Osteoblast (primary cell): ENCODE measurements at regions not wholly inside any gene's neighbourhood (a gene's known extent, or its start where the extent isn't known, plus 50 kb on each side); places are given as distances from the start of the nearest gene placed in this dataset.

Experiments used
- DNase-seq: peaks from one replicate; pipeline ENCODE4 v3.0.0; 2011; ENCODE audit warnings: low spot score, mixed read lengths; ENCODE audit not compliant: insufficient read length; ENCODE audit errors: missing footprints
- H2AFZ ChIP-seq: 2 replicates; pipeline ENCODE4 v1.6.0; 2011; ENCODE audit warnings: mild to moderate bottlenecking, low read length
- H3K27ac ChIP-seq: 2 replicates; pipeline ENCODE4 v1.5.1; 2011; ENCODE audit warnings: mild to moderate bottlenecking, low read depth, low read length, moderate library complexity
- H3K27me3 ChIP-seq: 2 replicates; pipeline ENCODE4 v1.6.0; 2012; ENCODE audit warnings: mild to moderate bottlenecking, control low read depth, inconsistent platforms, low read length, moderate library complexity; ENCODE audit not compliant: insufficient read depth
- H3K36me3 ChIP-seq: 2 replicates; pipeline ENCODE4 v1.5.1; 2011; ENCODE audit warnings: mild to moderate bottlenecking, low read length, control low read depth, moderate library complexity; ENCODE audit not compliant: insufficient read depth
- H3K4me1 ChIP-seq: 2 replicates; pipeline ENCODE4 v1.5.1; 2011; ENCODE audit warnings: mild to moderate bottlenecking, low read length, control low read depth, moderate library complexity; ENCODE audit not compliant: insufficient read depth
- H3K4me2 ChIP-seq: 2 replicates; pipeline ENCODE4 v1.6.0; 2011; ENCODE audit warnings: mild to moderate bottlenecking, low read length; ENCODE audit not compliant: insufficient read depth
- H3K4me3 ChIP-seq: fragments of 200-600 bp; sonication (generic); 3 replicates; pipeline ENCODE4 v1.5.1; 2012; ENCODE audit warnings: mild to moderate bottlenecking, low read length, inconsistent platforms; ENCODE audit not compliant: insufficient read depth
- H3K79me2 ChIP-seq: 2 replicates; pipeline ENCODE4 v1.6.0; 2012; ENCODE audit warnings: mild to moderate bottlenecking, low read length, control low read depth, inconsistent platforms; ENCODE audit not compliant: insufficient read depth
- H3K9me3 ChIP-seq: 2 replicates; pipeline ENCODE4 v1.5.1; 2011; ENCODE audit warnings: low read depth, low read length, control low read depth
- H4K20me1 ChIP-seq: 2 replicates; pipeline ENCODE4 v1.6.0; 2012; ENCODE audit warnings: mild to moderate bottlenecking, low read length, control low read depth; ENCODE audit not compliant: insufficient read depth
- CTCF ChIP-seq: IDR thresholded peaks from 2 replicates; pipeline ENCODE4 v1.5.1; 2011; ENCODE audit warnings: mild to moderate bottlenecking, low read depth, low read length, moderate library complexity; ENCODE audit errors: extremely low read depth

- Histone ChIP-seq H3K4me2 (peak overlapping the region; percentile 26), H4K20me1 (no peaks in the 10 kb centered on the region), H3K4me1 (peaks cover 23% of the 10 kb centered on the region), H3K4me3 (no peak overlapping the region), H3K36me3 (no peaks in the 10 kb centered on the region), H3K27me3 (no peaks in the 10 kb centered on the region), H3K79me2 (no peaks in the 10 kb centered on the region), H2AFZ (peak overlapping the region; percentile 27), H3K27ac (peak overlapping the region; percentile 0), H3K9me3 (no peaks in the 10 kb centered on the region)
- TF ChIP-seq CTCF = no peak
- DNase-seq = peak; percentile 8
Measured at GRCh38 chr6:121645100-121645745, 209.8 kb downstream of the GJA1 start.

- Histone ChIP-seq H3K4me2 (no peak overlapping the region), H3K9me3 (no peaks in the 10 kb centered on the region), H3K36me3 (no peaks in the 10 kb centered on the region), H2AFZ (no peak overlapping the region), H3K4me1 (peaks cover 30% of the 10 kb centered on the region), H3K4me3 (no peak overlapping the region), H3K27ac (peak overlapping the region; percentile 52), H4K20me1 (no peaks in the 10 kb centered on the region), H3K27me3 (no peaks in the 10 kb centered on the region), H3K79me2 (no peaks in the 10 kb centered on the region)
- TF ChIP-seq CTCF = no peak
- DNase-seq = peak; percentile 70
Measured at GRCh38 chr6:121647905-121648304, 212.5 kb downstream of the GJA1 start.

- DNase-seq = no peak
- no peak overlapping the region for H3K27ac ChIP-seq
- H3K4me1 ChIP-seq = peaks cover 39% of the 10 kb centered on the region
- H3K27me3 ChIP-seq = no peaks in the 10 kb centered on the region
- H3K36me3 ChIP-seq = no peaks in the 10 kb centered on the region
- no peaks in the 10 kb centered on the region for H3K9me3 ChIP-seq
- no peaks in the 10 kb centered on the region for H3K79me2 ChIP-seq
- no peak overlapping the region for H3K4me3 ChIP-seq
- no peak for TF ChIP-seq CTCF
- peak overlapping the region; percentile 58 for H2AFZ ChIP-seq
- H4K20me1 ChIP-seq = no peaks in the 10 kb centered on the region
- H3K4me2 ChIP-seq = no peak overlapping the region
Measured at GRCh38 chr6:121649951-121650350, 214.5 kb downstream of the GJA1 start.

GRCh38 chr6:121651420-121651819 lies 216.0 kb downstream of the GJA1 start:
- Histone ChIP-seq H3K4me2 (no peak overlapping the region), H3K79me2 (no peaks in the 10 kb centered on the region), H3K9me3 (no peaks in the 10 kb centered on the region), H3K27ac (no peak overlapping the region), H3K4me1 (peaks cover 29% of the 10 kb centered on the region), H3K4me3 (no peak overlapping the region), H4K20me1 (no peaks in the 10 kb centered on the region), H2AFZ (no peak overlapping the region), H3K36me3 (no peaks in the 10 kb centered on the region), H3K27me3 (no peaks in the 10 kb centered on the region)
- TF ChIP-seq CTCF = no peak
- DNase-seq = no peak
